GM21723 (cell line): ENCODE measurements at regions not wholly inside any gene's neighbourhood (a gene's known extent, or its start where the extent isn't known, plus 50 kb on each side); places are given as distances from the start of the nearest gene placed in this dataset.

Experiments
- ATAC-seq: cut with Tn5 transposase; IDR thresholded peaks from one replicate; pipeline ENCODE4 v1.9.1; 2021; ENCODE audit warnings: mild to moderate bottlenecking, moderate library complexity; ENCODE audit not compliant: unreplicated experiment

DNA sequence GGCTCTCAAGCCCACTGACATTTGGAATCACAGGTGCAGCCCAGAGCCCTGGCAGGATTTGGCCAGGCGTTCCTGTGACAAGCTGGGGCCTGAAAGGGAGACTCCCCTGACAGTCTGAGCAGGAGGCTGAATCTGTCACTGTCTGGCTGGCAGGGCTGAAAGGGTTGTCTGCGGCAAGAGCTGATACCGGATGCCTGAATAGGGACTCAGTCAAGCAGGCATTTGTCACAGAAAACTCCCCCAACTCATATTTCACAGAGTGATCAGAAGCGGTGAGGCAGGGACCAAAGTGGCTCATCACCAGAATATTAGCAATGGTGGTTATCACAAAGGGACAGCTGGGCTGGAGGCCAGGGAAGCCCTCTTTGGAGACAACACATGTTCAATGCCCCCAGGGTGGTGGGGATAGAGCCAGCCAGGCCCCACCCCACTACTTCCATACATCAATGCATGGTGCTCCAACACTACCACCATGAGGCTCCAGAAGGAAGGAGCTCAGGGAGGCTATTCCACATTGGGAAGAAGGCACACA, 295.5 kb downstream of the DTWD2 start:
- ATAC-seq = no peak

DNA sequence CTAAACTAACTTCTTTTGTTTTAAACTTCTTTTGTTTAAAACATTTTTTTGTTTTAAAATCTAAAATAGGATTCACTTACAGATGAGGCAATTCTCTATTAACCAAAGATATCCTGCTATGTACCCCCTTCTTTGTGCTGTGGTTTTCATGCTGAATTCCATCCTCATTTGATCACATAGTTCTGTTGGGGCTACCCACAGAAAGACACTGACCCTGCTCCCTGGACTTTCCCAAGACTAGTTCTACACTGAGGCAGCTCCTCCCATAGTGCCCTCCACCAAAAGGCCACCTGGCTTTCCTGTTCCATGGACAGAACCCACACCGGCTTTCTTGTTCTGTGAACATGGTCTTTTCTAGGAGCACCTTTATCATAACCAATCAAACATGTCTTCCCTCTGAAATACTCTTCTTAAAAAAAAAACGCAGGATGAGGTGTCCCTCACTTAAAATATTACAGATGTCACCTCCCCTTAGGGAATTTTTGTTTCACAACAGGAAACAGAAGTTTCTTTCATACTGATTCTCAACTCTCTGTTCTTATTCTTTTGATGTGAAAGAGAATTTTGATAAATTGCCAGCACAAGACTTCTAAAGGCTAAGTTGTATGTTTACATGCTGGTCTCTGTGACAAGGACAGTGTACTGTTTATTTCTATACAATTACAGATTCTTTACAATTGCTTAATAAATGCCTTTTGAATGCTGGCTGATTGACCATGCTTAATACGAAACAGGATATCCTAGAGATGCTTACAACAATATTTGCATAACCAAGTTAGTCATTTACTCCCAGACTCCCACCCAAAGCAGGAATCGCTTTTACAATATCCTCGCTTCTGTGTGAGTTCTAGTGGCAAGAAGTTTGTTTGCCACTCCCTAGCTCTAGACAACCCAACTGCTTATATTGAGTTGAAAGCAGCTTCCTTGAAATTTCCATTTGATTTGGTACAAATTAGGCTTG, 300.4 kb downstream of the DTWD2 start:
- ATAC-seq = no peak

DNA sequence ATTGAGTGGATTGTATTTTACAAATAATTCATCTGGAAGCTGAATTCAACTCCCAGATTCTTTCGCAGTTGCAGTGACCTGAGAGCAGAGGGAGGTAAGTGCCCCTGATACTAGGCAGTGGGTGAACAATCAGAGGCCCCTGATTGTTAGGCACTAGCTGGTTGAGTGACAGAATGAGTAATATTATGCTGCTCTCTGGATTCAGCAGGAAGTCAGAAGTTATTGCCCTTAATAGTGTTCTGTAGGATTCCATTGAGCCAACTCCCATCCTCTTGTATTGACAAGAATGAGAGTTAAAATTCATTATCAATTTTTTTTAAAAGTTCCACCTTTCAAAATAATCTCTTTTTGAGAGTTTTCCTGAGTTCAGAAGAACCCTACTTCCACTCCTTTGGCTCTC, 301.2 kb downstream of the DTWD2 start:
- ATAC-seq = no peak

DNA sequence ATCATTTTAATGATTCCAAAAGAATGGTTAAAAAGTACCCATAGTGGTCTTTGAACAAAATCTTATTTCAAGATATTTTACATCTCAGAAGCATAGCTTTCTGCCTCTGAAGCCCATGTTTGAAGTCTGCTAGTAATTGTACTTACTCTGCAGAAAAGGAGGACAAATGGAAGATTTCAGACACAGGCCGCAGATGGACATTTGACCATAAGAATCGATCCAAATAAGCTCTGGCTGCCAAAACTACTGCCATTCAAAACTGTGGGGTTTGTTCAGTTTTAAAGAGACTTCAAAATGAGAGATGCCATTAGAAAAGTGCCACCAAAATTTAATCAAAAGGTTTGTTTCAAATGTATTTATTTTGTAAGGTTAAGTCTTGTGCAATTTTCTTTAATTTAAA, 306.7 kb downstream of the DTWD2 start:
- ATAC-seq = no peak

DNA sequence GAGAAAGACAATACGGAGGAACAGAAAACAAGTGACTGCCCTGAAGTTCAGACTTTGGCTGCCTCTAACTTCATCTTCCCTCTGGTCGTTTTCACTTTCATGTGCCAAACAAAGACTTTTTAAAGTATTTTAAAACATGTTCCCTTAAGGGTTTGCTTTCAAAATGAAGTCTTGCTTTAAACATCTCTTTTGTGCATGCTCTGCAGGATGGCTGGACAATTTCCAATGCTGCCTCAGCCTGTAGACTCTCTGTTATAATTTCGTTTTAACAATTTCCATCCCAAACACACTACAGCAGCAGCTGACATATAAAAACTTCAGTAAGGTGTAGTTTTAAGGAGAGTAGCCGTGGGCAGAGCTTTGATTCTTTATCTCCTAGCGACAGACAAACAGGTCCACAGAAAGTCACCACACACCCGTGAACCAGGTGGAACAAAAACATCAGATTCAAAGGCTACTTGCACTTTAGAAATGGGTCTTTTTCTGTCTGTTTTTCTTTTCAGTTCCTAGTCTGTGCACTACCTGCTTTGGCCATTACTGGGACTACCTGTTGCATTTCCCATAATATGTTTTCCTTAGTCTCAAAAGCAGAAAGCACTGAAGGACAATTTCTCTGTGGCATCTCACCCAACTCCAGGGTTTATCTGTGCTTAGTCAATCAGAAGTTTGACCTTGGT, 308.9 kb downstream of the DTWD2 start:
- no peak for ATAC-seq

DNA sequence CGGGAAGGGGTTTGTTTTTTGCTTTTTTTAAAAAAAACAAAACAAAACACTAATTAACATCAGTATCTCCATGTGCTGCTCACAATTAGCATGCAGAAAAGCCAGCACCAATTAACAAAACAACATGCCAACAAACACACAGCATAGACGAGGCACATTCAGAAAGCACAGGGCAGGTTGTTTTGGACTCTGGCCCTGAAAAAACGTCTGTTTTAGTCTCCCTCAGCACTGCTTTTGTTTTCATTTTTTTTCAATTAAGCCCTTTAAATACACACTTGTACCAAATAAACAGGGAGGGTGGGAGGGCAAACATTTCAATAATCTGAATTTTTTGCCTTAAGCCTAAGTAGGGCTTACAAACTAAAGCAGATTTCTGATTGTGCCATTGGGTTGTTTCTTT, 309.6 kb downstream of the DTWD2 start:
- no peak for ATAC-seq

DNA sequence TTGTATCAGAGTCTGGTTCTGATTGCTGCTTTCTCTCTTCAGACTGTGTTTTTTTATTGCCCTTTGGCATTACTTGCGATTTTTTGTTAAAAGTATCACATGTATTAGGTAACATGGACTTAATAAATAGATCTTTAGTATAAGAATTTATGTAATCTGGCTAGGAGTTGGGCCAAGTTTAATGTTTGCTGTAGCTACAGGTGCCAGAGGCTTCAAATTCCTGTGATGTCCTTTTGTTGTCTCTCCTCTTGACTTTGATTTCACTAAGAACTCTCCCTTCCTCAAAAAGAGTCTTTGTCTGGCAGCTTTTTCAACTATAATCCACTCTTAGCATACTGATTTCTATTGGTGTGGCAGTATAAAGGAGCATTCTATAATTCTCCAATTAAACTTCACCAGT, 313.1 kb downstream of the DTWD2 start:
- ATAC-seq = no peak

DNA sequence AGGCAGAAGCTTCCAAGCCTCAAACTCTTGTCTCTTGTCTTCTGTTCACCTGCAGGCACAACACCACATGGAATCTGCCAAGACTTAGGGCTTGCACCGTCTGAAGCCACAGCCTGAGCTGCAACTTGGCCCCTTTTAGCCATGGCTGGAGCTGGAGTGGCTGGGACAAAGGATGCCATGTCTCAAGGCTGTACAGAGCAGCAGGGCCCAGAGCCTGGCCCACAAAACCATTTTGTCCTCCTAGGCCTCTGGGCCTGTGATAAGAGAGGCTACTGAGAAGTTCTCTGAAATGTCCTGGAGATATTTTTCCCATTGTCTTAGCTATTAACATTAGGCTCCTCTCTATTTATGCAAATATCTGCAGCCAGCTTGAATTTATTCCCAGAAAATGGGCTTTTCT, 330.8 kb downstream of the DTWD2 start:
- no peak for ATAC-seq

DNA sequence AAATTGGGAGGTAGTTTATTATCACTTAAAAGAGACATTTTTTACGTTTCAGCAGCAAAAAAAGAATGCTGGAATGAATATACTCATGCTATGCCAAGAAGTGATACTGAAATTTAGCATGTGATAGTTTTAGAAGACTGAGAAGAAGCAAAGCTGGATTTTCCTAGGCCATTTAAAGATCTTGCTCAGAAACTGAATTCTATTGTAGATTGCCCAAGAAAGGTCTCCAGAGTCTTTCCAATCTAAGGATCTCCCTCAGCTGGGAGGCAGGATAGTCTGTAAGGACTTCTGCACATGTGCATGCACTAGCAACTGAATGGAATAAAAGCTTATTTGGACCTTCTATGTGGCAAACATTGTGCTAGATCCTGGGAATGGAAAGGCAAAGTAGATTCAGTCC, 334.5 kb downstream of the DTWD2 start:
- ATAC-seq = no peak

DNA sequence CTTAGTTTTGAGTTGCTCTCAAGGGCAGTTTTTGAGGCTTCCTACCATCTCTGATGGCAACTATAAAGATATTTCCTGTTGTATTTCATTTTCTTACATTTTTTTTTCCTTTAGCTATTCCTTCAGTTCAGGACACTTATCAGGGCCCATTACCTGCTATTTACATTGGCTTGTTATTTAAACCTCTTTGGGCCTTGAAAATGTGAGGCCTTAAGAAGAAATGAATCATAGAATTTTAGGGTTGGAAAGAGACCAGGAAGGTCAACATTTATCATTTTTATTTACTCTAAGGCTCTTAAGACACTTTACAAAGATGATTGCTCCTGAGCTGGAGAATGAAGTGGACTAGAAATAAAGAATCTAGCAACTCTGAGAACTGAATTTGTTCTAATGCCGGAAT, 335.2 kb downstream of the DTWD2 start:
- ATAC-seq = no peak

DNA sequence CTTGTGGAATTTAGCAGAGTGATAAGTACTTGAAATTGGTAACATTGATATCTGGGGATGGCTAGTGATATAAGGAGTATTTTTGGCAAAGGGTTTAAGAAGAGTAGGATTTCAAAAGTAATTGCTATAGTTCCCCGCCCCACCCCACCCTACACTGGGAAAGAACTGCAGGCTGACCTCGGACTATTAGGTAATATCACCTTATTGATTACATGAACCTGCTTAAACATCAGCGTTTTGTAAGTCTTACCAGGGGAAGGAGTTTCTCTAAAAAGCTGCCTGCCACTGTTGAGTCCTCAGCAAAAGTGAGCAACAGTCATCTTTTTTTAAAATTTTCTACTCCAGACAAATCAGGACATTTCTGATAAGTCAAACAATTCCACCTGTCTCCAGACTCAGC, 337.3 kb downstream of the DTWD2 start:
- no peak for ATAC-seq

DNA sequence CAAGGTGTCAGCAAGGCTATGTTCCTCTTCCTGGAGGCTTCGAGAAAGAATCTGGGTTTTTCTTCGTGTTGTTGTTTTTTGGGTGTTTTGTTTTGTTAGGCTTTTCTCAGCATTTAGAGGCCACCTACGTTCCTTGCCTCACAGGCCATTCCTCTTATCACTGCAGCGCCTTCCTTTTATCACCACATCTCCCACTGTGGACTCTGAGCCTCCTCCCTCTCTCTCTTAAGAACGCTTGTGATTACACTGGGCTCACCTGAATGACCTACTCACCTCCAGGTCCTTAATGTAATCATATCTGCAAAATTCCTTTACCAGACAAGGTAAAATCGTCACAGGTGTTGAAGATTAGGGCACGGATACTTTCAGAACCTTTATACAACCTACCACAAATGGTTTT, 340.8 kb downstream of the DTWD2 start:
- no peak for ATAC-seq

DNA sequence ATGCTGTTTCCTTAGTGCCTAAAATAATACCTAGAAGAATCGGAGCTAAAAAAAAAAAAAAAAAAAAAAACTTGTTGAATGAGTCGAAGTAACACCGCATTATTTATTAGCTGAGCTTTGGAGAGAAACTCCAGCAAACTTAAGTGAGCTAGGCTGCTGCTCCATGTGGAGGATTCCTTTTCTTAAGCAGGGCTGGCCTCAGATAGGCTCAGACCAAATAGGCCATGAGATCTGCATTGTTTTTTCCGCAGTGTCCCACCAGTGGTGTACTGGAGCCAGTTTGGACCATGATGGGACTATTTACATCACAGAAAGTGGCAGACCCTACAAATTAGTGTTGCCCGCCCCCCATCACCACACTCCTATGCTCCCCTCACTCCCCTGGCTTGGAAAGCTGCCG, 341.4 kb downstream of the DTWD2 start:
- no peak for ATAC-seq

DNA sequence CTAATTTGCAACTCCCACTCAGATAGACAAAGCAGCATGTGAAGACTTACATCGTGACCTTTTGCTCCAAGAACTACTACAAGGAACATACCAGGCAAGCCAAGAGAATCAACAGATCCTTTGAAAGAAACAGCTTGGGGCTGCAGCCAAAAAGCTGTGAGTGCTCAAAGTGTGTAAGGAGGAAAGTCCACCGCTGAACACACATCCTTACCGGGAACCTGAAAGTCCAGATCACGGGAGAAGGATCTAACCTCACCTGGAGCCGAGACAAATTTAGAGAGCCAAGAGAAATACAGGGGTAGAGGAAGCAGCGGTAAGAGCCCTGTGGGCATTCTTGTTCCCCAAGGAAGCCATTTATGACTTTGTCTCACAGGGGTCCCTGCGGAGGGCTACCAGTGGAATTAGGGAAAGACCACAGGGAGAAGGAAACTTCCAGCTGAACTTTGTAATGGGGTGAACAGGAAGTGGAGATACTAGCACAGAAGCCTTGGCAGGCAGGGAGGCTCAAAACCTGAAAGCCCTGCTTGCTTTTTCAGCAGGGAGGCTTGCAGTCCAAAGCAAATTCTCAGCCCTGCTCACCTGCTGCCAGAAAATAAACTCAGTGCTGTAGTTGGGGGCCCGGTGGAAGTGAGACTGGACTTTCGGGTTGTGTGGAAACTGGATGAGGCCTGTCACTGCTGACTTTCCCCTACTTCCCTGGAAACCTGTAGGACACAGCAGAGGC, 350.2 kb downstream of the DTWD2 start:
- ATAC-seq = no peak

DNA sequence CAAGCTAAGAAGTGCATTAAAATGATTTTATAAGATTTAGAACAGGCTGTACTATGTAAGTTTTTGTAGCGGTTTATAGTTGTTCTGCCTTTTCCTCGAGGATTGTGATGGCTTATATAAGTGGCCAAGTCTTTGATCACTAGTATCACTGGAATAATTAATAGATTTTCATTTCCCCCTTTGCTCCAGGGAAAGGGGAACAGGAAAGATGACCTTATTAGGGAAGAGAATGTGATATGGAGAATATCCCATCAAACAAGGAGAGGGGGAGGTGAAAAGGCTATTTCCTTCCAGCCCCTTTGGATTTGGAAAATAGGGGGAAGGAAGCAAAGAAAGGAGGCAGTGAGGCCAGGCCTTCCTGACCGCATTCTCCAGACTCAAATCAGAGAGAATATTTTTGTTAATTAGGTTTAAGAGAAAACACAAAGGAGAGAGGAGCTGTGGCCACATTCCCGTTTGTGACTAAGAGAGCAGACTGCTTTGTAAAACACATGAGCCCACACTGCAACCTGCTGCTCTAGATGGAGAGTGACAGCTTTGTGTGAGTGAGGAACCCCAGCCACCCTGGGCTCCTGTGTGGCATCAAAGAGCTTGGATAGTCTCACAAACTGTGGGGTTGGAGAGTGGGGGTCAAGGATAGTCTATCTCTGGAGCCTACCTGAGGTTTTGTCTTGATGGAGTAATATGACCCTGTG, 359.5 kb downstream of the DTWD2 start:
- ATAC-seq = no peak

DNA sequence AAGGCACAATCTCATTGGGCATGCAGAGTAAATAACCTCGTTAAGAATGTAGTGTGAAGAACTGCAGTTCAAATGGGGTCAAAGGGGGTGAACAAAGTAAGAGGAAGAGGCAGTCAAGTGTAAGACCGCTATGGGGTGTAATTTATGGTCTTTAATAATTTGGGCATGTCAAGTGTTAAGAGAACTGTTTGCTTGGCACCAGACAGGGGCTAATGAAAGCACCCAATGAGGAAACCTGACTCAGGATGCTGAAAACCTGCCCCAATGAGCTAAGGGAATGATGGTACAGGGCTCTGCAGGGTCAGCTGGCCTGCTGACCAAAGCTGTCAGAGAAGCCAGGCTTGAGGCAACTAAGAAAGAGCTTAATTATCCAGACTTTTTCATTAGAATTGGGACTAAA, 368.1 kb downstream of the DTWD2 start:
- no peak for ATAC-seq

DNA sequence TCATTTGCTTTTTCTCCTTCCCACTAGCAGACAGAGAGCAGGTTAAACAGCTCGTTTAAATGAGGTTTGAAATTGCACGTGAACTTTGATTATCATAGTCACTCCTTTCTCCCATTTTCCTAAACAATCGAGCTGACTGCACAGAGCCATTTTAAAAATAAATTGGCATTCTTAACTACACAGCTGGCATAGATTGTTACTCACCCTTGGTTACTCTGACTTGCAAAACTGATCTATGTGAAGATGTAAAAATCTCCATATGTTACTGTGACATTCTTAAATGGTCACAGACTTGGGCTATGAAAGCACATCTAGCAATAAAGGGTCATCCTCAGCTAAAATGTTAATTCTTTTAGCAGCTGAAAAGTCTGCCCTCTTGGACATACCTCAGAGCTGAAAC, 368.5 kb downstream of the DTWD2 start:
- no peak for ATAC-seq

DNA sequence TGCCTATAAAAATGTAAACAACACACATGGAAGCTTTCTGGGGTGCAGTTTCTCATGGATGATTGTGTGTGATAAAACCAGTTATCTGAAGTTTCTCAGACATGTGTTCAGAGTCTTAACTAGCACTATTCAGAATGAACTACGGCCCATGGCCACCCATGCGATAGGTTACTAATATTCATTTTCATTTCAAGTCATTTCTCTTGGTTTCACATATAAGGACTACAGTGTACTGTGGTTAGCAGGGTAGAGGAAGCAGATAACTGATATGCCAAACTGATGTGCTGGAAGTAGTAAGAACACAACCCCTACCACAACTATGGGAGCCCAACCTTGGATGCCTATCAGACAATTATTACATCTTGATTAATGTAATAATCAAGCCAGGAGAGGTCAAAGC, 372.1 kb downstream of the DTWD2 start:
- peak; percentile 68 for ATAC-seq

DNA sequence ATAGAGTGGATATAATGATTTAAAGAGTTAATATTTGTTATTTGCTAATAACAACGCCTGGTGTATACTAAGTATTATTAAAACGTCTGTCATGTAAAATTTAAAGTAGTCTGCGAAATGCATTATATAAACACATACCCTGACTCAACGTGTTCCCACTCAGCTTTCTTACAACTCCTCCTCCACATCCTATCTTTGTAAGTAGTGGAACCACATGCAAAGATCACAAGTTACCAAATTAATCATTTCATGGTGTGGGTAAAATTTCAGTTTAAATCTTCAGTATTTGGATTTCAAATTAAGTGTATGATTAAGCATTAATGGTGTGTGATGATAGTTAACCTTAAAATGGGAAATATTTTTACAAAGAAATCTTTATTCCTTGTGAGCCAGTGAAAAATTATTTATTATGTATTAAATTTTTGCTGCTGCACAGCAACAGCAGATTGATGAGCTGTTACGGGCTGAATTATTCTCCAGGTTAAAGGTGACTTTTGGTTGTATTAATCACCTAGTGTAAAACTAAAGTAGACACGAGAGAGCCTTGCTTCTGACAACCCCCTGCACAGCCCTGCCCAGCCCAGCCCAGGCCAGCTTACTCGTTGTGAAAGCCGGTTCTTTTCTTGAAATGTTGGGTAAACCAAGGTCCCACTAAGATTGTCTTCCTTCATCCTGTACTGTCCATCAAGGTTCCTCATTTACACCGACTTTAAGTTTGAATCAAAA, 373.5 kb downstream of the DTWD2 start:
- no peak for ATAC-seq

DNA sequence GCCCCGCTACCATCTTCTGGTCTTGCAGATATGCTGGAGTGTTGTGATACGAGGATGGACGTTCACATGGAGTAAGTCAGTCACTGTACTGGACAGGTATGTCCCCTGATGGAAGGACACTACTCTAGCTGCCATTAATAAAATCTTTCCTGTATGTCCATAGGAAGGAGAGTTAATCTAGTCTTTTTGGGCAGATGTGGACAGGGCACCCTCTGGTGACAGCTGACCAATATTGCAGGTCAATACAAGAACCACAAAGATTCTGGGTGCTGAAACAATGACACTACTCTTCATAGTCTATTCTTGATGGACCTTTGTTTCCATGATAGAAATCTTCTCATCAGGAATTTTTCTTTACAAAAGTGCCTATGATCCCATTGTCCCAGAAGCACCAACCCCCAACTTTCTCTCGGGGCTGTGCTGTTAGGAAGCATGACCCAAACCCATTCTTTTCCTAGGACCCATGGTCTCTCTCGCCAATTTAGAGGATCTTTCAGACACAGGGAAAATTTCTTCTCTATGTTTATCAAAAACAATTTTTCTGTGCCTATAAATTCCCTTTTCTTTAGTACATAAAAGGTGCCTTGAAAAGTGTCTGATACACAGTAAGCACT, 376.9 kb downstream of the DTWD2 start:
- ATAC-seq = peak; percentile 55
